HepG2 (cell line): ENCODE measurements at regions not wholly inside any gene's neighbourhood (a gene's known extent, or its start where the extent isn't known, plus 50 kb on each side); places are given as distances from the start of the nearest gene placed in this dataset.

Experiments used
- ATAC-seq: fragments of 200-7000 bp; cut with Tn5 transposase; 3 replicates; pipeline ENCODE4 v1.9.1; 2020; ENCODE audit warnings: mild to moderate bottlenecking, moderate library complexity
- BruUV-seq: library from RNA; stranded (reverse); fragments of 400-500 nt; replicated peaks from 2 replicates; lab custom pipeline; 2021; lab: Mats Ljungman, UMichigan
- CTCF ChIA-PET: fragments of 300-600 bp; formaldehyde crosslinking; extraction: SDS; loops from one replicate; lab custom pipeline; 2021; ENCODE audit warnings: low total read pairs, inconsistent platforms, low intra/inter-chr PET ratio; lab: Yijun Ruan, JAX
- POLR2A ChIA-PET: fragments of 350-600 bp; sonication (Branson Sonifier 250); formaldehyde crosslinking; loops from one replicate; lab custom pipeline; 2020; ENCODE audit warnings: antibody characterized with exemption, inconsistent platforms; lab: Yijun Ruan, JAX
- DNase-seq: peaks from one replicate; pipeline ENCODE4 v3.0.0-alpha.2; 2015; ENCODE audit warnings: low spot score
- FAIRE-seq: peaks from 3 replicates; lab custom pipeline; 2011; peaks lifted over from hg19 to GRCh38; lab: Jason Lieb, UNC
- H2AFZ ChIP-seq: one replicate; pipeline ENCODE4 v1.6.1; 2011; ENCODE audit warnings: low read length, inconsistent platforms
- H3K27ac ChIP-seq: fragments of 300-600 bp; 3 replicates; pipeline ENCODE4 v1.8.0; 2011; ENCODE audit warnings: mixed run types, mild to moderate bottlenecking, mixed read lengths, low read length, inconsistent platforms; ENCODE audit not compliant: insufficient read depth; ENCODE audit errors: extremely low read length
- H3K27me3 ChIP-seq, 2 experiments: fragments of 200-600 bp in 1 of 2; 2 replicates in 1 of 2; 3 replicates in 1 of 2; pipeline versions ENCODE4 v1.6.0 to v1.8.0; 2011; ENCODE audit warnings: low read length in 2 of 2, mild to moderate bottlenecking in 2 of 2, moderate library complexity in 2 of 2, inconsistent platforms in 1 of 2; ENCODE audit not compliant: insufficient read depth in 2 of 2, control insufficient read depth in 1 of 2
- H3K36me3 ChIP-seq, 2 experiments: fragments of 200-600 bp in 1 of 2; replicated peaks in 1 of 2; 2 replicates in 1 of 2; 3 replicates in 1 of 2; pipeline versions ENCODE4 v1.5.1 to v1.8.0; 2011; ENCODE audit warnings: low read length in 2 of 2, inconsistent platforms in 1 of 2; ENCODE audit not compliant: insufficient read depth in 2 of 2, control insufficient read depth in 1 of 2
- H3K4me1 ChIP-seq: 2 replicates; pipeline ENCODE4 v1.5.1; 2012; ENCODE audit warnings: low read length, inconsistent platforms; ENCODE audit not compliant: insufficient read depth
- H3K4me2 ChIP-seq: 2 replicates; pipeline ENCODE4 v1.6.0; 2011; ENCODE audit warnings: low read depth, low read length, inconsistent platforms
- H3K4me3 ChIP-seq, 3 experiments: fragments of 200-600 bp in 1 of 3; sonication (generic), shearing (Covaris generic) in 1 of 3; replicated peaks in 1 of 3; 2 replicates each; pipeline ENCODE4 v1.5.1; 2011 to 2016; ENCODE audit warnings: low read length in 3 of 3, inconsistent platforms in 2 of 3, low read depth in 2 of 3, mild to moderate bottlenecking in 2 of 3, control low read depth in 1 of 3, mixed read lengths in 1 of 3; ENCODE audit not compliant: insufficient read depth in 1 of 3
- H3K79me2 ChIP-seq: one replicate; pipeline ENCODE4 v1.6.1; 2011; ENCODE audit warnings: low read length, inconsistent platforms; ENCODE audit not compliant: insufficient read depth
- H3K9ac ChIP-seq: 2 replicates; pipeline ENCODE4 v1.6.0; 2011; ENCODE audit warnings: mild to moderate bottlenecking, low read depth, low read length, inconsistent platforms; ENCODE audit not compliant: insufficient read depth
- H3K9me3 ChIP-seq: 2 replicates; pipeline ENCODE4 v1.5.1; 2012; ENCODE audit warnings: mild to moderate bottlenecking, low read length
- H4K20me1 ChIP-seq: 2 replicates; pipeline ENCODE4 v1.6.0; 2011; ENCODE audit warnings: inconsistent platforms, mild to moderate bottlenecking, low read length, moderate library complexity; ENCODE audit not compliant: insufficient read depth
- CENPT ChIP-seq: sonication (generic); formaldehyde crosslinking; IDR thresholded peaks from 2 replicates; pipeline ENCODE4 v1.8.0; 2022; ENCODE audit warnings: low read depth, mild to moderate bottlenecking, moderate library complexity, missing genetic modification reagents
- FOSL2 ChIP-seq: sonication (generic); formaldehyde crosslinking; IDR thresholded peaks from 2 replicates; pipeline ENCODE4 v1.4.0; 2020; ENCODE audit warnings: missing genetic modification reagents
- KAT7 ChIP-seq: IDR thresholded peaks from 2 replicates; pipeline ENCODE4 v1.6.1; 2018; ENCODE audit warnings: borderline replicate concordance, missing compliant biosample characterization
- KLF6 ChIP-seq: IDR thresholded peaks from 2 replicates; pipeline ENCODE4 v1.8.0; 2016; ENCODE audit warnings: missing biosample characterization, missing genetic modification reagents
- ZBTB3 ChIP-seq: sonication (generic); formaldehyde crosslinking; IDR thresholded peaks from 2 replicates; pipeline ENCODE4 v1.4.0; 2020; ENCODE audit warnings: low read depth, mild to moderate bottlenecking, moderate library complexity, missing genetic modification reagents, borderline replicate concordance
- ZNF441 ChIP-seq: sonication (generic); formaldehyde crosslinking; IDR thresholded peaks from 2 replicates; pipeline ENCODE4 v1.7.0; 2021; ENCODE audit warnings: missing genetic modification reagents, borderline replicate concordance
- ZNF619 ChIP-seq: sonication (generic); formaldehyde crosslinking; IDR thresholded peaks from 2 replicates; pipeline ENCODE4 v1.4.0; 2020; ENCODE audit warnings: mild to moderate bottlenecking, missing genetic modification reagents
- WGBS: methylation state at CpG from one replicate; pipeline ENCODE4 v1.1.6; 2017; ENCODE audit warnings: low lambda C conversion rate; 5-methylcytosine and 5-hydroxymethylcytosine counted together
- in situ Hi-C: cut with HindIII; loops from 2 replicates; pipeline ENCODE4 v1.10.0; 2017; ENCODE audit warnings: low pct_unique_long_range_greater_than_20kb; ENCODE audit not compliant: extremely low pct_ligation_motif_present
- intact Hi-C: fragments of 100-400 bp; cut with micrococcal nuclease; formaldehyde crosslinking; loops from one replicate; pipeline ENCODE4 v1.10.0; 2022; ENCODE audit not compliant: unreplicated experiment
- TF ChIP-seq, protein P1 (sequence below): sonication (generic); formaldehyde crosslinking; IDR thresholded peaks from 2 replicates; pipeline ENCODE4 v1.4.0; 2020; ENCODE audit warnings: missing genetic modification reagents
- TF ChIP-seq, protein P2 (sequence below): sonication (generic); formaldehyde crosslinking; IDR thresholded peaks from 2 replicates; pipeline ENCODE4 v1.5.0; 2020; ENCODE audit warnings: missing genetic modification reagents, mild to moderate bottlenecking, borderline replicate concordance

DNA sequence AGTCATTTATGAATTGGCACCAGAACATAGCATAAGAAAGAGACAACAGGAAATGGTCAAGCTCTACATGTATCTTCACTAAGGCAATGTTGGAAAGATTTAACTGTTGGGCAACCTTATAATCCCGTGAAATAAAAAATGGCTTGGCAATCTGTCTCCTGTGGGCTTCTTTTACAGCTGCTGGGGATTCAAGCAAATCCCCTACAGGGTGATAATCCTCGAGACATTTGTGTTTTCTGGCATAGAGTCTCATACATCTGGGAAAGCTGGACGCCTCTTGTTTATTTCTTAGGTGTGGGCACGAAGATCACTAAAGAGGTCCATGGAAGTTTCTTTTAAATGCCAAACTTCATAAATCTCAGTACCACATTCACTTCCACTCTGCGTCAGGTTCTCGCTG, 82.2 kb upstream of the GPR141 start:
- Histone ChIP-seq H3K4me1 (no peaks in the 10 kb centered on the region), H3K9me3 (no peaks in the 10 kb centered on the region), H4K20me1 (no peaks in the 10 kb centered on the region), H3K27ac (no peak overlapping the region), H3K79me2 (no peaks in the 10 kb centered on the region), H3K36me3 (no peaks in the 10 kb centered on the region), H3K4me2 (no peak overlapping the region), H2AFZ (no peak overlapping the region), H3K27me3 (no peaks in the 10 kb centered on the region), H3K4me3 (no peak overlapping the region), H3K9ac (no peak overlapping the region)
- intact Hi-C loops (no loop called here), in situ Hi-C loops (no loop called here)
- POLR2A ChIA-PET: no interaction called here
- 1% methylated on average over 6 of the region's 6 CpGs for WGBS
- FAIRE-seq (no peak), DNase-seq (no peak), ATAC-seq (no peak)
- no TSS peak for BruUV-seq
- CTCF ChIA-PET: no interaction called here
- TF ChIP-seq KAT7 (no peak), KLF6 (no peak), FOSL2 (no peak), ZBTB3 (CRISPR knock-in tag) (no peak), ZNF441 (no peak), CENPT (no peak), ZNF619 (CRISPR knock-in tag) (no peak)
- TF ChIP-seq, protein P1, sequence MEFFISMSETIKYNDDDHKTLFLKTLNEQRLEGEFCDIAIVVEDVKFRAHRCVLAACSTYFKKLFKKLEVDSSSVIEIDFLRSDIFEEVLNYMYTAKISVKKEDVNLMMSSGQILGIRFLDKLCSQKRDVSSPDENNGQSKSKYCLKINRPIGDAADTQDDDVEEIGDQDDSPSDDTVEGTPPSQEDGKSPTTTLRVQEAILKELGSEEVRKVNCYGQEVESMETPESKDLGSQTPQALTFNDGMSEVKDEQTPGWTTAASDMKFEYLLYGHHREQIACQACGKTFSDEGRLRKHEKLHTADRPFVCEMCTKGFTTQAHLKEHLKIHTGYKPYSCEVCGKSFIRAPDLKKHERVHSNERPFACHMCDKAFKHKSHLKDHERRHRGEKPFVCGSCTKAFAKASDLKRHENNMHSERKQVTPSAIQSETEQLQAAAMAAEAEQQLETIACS (CRISPR knock-in tag): no peak
- TF ChIP-seq, protein P2, sequence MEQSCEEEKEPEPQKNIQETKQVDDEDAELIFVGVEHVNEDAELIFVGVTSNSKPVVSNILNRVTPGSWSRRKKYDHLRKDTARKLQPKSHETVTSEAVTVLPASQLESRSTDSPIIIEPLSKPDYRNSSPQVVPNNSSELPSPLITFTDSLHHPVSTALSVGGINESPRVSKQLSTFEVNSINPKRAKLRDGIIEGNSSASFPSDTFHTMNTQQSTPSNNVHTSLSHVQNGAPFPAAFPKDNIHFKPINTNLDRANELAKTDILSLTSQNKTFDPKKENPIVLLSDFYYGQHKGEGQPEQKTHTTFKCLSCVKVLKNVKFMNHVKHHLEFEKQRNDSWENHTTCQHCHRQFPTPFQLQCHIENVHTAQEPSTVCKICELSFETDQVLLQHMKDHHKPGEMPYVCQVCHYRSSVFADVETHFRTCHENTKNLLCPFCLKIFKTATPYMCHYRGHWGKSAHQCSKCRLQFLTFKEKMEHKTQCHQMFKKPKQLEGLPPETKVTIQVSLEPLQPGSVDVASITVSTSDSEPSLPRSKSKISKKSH (CRISPR knock-in tag): no peak
